ENCODE measurements at regions not wholly inside any gene's neighbourhood (a gene's known extent, or its start where the extent isn't known, plus 50 kb on each side); places are given as distances from the start of the nearest gene placed in this dataset.
"Not testable (repeated sequence)": the region's sequence is repeated elsewhere in the genome, so short reads cannot be mapped to it uniquely, and the experiment has no call there.

DNA sequence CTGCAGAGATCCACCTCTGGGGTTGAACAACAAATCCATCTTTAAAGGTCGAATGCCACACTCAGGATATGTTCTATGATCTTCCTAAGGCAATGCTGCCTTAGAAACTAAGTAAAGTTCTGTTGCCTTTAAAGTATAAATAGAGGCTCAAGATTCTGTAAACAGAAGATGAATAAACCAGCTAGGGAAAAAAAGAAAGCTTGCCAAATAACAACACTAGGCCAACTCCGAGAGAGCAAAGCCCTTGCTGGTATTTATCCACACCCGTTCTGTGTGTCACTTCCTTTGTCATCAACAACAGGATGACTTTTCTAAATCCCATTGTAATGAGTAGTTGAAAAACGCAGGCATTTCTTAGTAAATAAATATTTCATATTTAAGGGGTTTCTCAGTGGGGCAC, 330.0 kb upstream of the GLI3 start:
- DNase-seq (ENCODE audit: low spot score) = no peak

DNA sequence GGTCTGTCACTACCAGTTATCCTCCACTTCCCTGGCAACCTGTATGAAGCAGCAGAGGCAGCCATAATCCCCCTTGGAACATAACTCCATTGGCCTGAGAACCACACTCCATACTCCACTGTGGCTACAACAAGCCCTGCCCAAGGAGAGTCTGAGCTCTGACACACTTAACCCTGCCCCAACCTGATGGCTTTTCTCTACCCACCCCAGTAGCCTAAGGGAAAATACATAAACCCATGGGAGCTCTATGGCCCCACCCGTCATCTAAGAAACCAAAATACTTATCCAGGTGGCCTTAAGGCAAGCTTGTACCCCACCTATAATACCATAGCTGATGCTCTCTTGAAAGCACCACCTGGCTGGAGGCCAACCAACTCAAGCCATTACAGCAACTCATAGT, 324.8 kb upstream of the GLI3 start:
- DNase-seq (ENCODE audit: low spot score) = no peak

GRCh38 chr7:42560866-42561265, 323.9 kb upstream of the GLI3 start:
- DNase-seq (ENCODE audit: low spot score) = no peak

DNA sequence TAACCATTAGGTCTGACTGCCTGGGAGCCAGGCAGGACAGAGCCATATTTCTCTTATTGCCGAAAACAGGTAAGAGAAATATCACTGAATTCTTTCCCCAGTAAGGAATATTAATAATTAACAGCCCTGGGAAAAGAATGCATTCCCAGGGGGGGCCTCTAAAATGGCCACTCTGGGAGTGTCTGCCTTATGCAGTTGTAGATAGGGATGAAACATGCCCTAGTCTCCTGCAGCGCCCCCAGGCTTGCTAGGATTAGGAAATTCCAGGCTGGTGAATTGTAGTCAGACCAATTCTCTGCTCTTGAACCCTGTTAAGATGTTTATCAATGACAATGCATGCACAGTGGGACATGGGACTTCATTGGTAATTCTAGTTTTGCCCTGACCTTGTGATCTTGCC, 317.9 kb upstream of the GLI3 start:
- not testable (repeated sequence) for DNase-seq (ENCODE audit: low spot score)

DNA sequence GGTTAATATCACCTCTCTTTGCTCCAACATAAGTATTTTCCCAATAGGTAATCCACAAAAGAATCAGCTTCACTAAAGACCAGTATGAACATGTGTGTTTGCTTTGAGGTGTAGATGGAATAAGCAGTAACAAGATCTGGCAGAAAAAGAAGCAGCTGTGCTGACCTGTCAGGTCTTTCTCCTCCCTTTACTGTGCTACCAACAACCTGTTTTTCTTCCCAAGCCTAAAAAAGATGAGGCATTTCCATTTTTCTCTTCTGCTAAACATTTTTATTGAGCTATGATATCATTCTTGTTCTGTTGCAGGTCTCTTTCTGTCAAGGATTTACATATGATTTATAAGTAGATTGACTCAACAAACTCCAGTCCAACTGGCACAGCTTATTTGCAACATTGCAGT, 315.2 kb upstream of the GLI3 start:
- DNase-seq (ENCODE audit: low spot score) = no peak

DNA sequence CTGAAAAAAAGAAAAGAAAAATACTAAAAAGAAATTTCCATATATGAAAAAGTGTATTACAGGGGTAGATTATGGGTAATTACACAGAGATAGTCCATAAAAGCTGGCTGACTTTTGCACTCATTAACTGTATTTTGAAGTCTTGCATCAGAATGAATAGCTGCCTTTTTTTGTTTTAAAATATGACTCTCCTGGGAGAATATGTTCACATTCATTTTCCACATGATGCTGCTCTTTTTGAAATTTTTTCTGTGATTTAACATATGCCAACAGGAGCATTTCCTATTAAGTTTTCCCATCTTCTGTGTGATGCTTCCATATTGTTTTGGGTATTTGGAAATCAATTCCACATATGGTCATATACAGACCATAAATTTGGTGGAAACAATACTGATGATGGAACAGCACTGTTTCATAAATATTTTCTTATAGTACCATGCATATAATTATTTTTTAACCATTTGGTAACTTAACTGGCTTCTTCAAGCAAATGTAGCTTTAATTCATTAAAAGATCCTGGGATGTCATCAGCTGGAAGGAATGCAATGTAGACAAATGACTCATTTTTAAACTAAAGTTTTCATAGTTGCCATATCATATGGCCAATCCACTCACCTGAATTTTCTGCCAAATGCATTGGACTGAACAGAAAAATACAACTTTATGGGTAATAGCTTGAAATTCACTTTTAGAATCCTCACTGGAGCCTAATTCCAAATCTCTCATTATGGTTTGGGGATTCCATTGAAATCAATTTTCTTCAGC, 313.9 kb upstream of the GLI3 start:
- no peak for DNase-seq (ENCODE audit: low spot score)

DNA sequence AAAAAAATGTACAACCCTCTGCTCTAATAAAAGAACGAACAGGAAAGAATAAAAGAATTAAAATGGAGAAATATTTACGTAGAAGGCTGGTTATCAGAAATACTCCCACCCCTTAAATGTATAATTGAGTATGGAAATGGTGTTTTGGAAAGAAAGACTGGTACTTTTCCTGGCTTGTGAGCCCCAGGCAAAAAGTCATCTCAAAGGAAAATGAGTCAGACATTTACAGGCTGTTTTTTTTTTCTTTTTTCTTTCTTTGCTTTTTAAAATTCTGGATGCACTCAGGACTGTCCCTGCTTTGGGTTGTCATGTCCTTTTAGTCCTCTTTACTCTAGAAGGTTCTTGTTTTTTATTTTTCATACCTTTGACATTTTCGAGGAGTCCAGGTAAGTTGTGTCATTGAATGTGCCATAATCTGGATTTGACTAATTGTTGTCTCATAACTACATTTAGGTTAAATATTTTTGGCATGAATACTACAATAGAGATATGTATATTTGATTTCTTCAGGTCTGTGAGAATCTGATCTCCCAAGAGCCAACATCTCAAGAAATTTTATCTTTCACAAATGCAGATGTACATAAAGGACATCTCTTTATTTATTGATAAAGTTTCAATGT, 313.0 kb upstream of the GLI3 start:
- DNase-seq (ENCODE audit: low spot score) = no peak

DNA sequence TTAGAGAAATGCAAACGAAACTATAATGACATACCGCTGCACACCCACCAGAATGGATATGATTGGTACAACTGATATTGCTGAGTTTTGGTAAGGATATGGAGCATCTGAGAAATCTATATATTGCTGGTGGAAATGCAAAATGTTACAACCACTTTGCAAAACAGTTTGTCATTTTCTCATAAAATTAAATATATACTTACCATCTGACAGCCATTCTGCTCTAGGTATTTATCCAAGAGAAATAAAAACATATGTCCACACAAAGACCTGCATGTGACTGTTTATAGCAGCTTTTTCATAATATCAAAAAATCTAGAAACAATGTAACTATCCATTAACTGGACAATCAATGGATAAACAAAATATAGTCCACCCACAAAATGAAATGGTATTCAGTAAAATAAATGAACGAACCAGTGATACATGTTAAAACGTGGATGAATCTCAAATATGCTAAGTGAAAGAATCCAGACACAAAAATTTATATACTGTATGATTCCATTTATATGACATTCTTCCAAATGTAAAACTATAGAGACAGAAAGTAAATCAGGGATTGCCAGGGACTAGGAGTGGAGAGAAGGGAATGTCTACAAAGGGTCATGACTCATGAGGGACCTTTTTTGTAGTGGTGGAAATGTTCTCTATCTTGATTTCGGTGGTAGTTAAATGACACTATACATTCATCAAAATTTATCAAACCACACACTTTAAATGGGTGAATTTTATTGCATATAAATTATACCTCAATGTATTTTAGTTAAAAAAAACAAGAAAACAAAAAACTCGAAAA, 312.0 kb upstream of the GLI3 start:
- no peak for DNase-seq (ENCODE audit: low spot score)

DNA sequence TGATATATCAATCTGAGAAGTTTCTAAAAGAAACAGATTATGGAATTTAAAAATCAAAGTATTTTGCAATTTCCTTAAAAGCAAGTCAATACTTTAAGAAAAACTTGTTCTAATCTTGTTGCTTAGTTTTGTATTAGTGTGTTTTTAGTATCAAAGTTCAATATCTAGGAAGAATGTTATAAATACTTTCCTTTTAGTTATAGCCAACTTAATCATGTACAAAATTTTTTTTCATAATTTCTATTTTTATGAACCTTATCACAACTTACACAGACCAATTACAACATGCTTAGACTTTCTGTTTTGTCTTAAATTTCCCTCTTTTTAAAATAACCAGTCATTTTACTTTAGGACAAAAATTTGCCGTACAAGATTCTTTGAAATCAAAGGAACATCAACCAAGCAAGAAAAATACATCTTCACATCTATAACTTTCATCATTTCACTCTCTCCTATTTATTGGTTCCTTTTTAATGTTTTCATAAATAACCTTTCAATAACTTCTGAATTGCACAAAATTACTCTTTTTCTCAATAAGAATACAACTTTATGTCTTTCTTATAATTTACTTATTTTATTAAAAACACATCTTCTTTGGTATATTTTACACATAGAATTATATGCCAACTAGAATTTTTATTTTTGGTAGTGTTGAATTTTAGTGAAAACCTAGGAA, 308.2 kb upstream of the GLI3 start:
- DNase-seq (ENCODE audit: low spot score) = no peak

DNA sequence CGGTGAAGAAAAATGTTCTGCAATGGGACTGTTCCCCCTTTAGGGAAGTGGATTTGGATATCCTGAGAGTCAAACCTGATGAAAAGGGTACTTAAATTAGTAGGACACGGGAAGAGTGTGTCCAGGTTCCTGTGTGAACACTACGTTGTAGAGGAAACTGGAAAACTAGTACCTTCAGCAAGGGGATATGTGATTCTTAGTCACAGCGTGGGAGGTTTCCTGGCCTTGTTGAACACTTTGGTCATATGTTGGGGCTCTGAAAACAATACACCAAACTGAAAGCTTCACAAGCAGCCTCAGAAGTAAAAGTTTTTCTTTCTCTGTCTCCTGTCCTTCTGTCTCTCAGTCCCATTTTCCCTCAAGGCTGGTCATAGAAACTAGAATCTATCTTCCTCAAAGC, 306.9 kb upstream of the GLI3 start:
- no peak for DNase-seq (ENCODE audit: low spot score)

- not testable (repeated sequence) for DNase-seq (ENCODE audit: low spot score)
Measured at GRCh38 chr7:42542446-42542845, 305.4 kb upstream of the GLI3 start.

DNA sequence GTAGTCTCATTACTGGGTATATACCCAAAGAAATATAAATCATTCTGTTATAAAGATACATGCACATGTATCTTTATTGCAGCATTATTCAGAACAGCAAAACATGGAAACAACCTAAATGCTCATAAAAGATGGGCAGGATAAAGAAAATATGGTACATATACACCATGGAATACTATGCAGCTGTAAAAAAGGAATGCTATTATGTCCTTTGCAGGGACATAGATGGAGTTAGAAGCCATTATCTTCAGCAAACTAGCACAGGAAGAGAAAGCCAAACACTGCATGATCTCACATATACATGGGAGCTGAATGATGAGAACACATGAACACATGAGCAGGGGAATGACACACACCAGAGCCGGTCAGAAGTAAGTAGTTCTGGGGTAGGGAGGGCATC, 297.4 kb upstream of the GLI3 start:
- no peak for DNase-seq (ENCODE audit: low spot score)

- no peak for DNase-seq (ENCODE audit: low spot score)
Measured at GRCh38 chr7:42527004-42527403, 290.0 kb upstream of the GLI3 start.

DNA sequence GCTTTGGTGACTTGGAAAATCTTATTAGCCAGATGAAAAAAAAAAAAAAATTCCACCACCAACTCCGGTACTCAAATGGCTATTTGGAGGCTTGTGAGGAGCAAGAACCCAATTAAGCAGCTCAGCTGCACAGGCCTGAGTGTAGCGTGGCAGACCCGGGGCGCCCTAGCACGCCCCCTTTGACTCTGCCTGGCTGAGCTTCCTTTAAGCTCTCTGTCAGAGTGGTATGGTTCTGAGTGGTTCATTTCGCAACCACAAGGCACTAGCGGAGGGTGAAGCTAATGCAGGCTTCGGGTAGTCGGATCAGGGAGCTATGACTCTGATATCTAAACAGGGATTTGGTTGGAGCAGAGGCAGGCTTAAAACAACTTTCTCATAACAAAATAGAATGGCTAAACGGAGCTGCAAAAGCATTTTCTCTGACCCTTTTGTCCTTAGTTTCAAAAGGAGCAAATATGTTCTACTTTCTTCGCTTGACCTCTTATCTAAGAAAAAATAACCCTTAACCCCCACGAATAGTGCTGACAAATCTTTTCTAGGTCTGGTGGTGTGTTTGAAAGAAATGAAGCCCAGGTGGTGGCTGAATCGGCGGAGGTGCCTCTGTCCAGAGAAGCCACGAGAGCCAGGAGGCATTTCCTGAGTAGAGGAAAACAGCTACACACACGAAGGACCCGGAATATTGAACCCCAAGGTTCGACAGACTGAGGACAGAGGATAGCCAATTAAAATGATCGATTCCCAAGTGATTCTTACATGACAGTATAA, 285.4 kb upstream of the GLI3 start:
- DNase-seq (ENCODE audit: low spot score) = no peak

GRCh38 chr7:42511027-42511426, 274.0 kb upstream of the GLI3 start:
- no peak for DNase-seq (ENCODE audit: low spot score)

DNA sequence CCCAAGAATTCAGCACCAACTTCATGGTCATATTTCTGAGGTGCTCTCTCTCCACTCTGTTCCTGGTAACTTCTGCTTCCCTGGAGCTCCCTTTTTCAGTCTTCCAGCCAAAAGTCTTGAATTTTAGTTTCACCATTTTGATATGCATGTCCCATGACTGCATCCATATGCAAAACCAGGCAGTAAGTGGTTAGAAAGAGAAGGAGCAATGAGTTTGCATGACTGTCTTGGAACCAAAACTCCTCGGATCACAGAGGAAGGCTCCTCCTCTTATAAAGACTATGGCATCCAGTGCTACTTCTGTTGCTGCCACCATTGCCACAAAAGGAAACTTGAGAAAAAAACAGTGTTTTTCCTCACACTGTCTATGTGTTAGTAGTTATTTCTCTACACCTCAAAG, 269.1 kb upstream of the GLI3 start:
- no peak for DNase-seq (ENCODE audit: low spot score)

DNA sequence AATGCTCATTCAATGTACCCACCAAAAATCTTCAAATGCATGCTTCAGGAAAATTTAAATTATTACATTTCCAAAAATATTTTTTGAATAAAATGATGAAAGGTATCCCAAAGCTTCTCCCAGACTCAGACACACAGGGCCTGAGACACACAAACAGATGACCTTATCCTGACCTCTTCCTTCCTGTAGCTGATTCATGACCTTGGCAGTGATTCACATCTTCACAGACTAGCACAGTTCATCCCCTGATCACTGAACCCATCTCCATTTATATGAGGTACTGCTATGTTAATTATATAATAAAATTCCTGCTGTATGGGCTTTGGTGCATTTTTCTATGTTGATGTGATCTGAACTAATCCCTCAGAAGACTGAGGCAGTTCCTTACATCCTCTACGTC, 265.0 kb upstream of the GLI3 start:
- DNase-seq (ENCODE audit: low spot score) = no peak

DNA sequence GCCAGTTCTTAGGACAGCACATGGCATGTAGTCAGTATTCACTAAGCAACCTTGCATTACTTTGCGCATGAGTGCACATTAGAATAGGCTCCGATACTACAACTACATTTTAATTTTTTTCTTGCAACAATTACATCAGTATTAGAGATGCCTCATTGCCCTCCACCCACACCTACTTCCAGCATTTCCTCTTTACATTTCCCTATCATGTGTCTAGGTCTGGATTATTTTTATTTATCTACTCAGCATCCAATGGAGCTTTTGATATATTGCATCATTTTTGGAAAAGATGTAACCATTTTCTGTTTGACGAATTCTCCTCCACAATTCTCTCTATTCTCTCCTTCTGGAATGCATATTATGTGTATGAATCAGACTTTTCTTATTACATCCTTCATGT, 258.2 kb upstream of the GLI3 start:
- DNase-seq (ENCODE audit: low spot score) = no peak

- no peak for DNase-seq (ENCODE audit: low spot score)
Measured at GRCh38 chr7:42494736-42495135, 257.7 kb upstream of the GLI3 start.

DNA sequence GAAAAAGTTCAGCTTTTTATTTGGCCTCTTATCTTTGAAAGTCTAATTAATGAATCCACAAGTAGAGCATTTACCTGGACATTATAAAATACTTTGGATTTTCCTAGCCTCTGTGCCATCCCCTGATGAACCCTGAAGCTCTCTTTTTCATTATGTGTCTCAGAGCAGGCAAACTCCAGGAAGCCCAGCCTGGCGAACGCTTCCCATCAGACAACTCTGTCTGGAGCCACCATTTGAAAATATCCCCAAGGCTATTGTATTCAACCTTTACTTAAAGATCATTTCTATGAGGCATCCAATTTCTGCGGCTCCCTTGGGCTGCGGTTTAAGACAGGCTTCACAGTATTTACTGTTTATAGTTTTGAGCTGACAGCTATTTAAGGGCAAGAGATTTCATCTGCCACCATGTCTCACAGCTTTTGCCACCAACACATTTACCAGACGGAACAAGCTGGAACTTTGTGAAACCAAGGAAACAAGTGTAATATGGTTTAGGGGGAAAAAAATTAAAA, 257.2 kb upstream of the GLI3 start:
- DNase-seq (ENCODE audit: low spot score) = no peak

- peak; percentile 25 for DNase-seq (ENCODE audit: low spot score)
Measured at GRCh38 chr7:42493436-42494198, 256.6 kb upstream of the GLI3 start.

All from D341Med (cell line).